RWPE1 (cell line): ENCODE measurements at regions not wholly inside any gene's neighbourhood (a gene's known extent, or its start where the extent isn't known, plus 50 kb on each side); places are given as distances from the start of the nearest gene placed in this dataset.
A peak's percentile ranks its signal among the peaks of the same experiment; 100 is the strongest.

Experiments
- CTCF ChIA-PET: fragments of 350-600 bp; sonication (Branson Sonifier 250); formaldehyde crosslinking; extraction: SDS; loops from one replicate; lab custom pipeline; 2021; lab: Yijun Ruan, JAX
- POLR2A ChIA-PET: fragments of 400-600 bp; formaldehyde crosslinking; extraction: SDS; loops from one replicate; lab custom pipeline; 2020; ENCODE audit warnings: antibody characterized with exemption; ENCODE audit not compliant: low non-redundant PET; lab: Yijun Ruan, JAX
- DNase-seq: peaks from one replicate; pipeline ENCODE4 v3.0.0; 2012; ENCODE audit warnings: low spot score
- H3K27ac ChIP-seq: fragments of 450-650 bp; 2 replicates; pipeline ENCODE4 v1.5.1; 2017
- TF ChIP-seq, protein P1 (sequence below): fragments of 450-650 bp; conservative IDR thresholded peaks from 2 replicates; pipeline ENCODE4 v1.5.1; 2017; ENCODE audit warnings: low read depth, mild to moderate bottlenecking

- H3K27ac ChIP-seq = no peak overlapping the region
- DNase-seq = peak; percentile 46
- TF ChIP-seq, protein P1, sequence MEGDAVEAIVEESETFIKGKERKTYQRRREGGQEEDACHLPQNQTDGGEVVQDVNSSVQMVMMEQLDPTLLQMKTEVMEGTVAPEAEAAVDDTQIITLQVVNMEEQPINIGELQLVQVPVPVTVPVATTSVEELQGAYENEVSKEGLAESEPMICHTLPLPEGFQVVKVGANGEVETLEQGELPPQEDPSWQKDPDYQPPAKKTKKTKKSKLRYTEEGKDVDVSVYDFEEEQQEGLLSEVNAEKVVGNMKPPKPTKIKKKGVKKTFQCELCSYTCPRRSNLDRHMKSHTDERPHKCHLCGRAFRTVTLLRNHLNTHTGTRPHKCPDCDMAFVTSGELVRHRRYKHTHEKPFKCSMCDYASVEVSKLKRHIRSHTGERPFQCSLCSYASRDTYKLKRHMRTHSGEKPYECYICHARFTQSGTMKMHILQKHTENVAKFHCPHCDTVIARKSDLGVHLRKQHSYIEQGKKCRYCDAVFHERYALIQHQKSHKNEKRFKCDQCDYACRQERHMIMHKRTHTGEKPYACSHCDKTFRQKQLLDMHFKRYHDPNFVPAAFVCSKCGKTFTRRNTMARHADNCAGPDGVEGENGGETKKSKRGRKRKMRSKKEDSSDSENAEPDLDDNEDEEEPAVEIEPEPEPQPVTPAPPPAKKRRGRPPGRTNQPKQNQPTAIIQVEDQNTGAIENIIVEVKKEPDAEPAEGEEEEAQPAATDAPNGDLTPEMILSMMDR = 0 out of 2 replicates have a peak, but pooled peaks have one; percentile 8
- CTCF ChIA-PET = interaction anchor here (0.6 kb wide), 1 partner anchor 361 kb away, joined by 3 read pairs; no protein-coding TSS in a partner anchor
- POLR2A ChIA-PET = no interaction called here
Observed at GRCh38 chr19:28705008-28705407, 507.9 kb downstream of the UQCRFS1 start.

GRCh38 chr19:28703400-28703956, 509.5 kb downstream of the UQCRFS1 start:
- TF ChIP-seq, protein P1 = no peak
- ChIA-PET POLR2A (no interaction called here), CTCF (no interaction called here)
- no peak overlapping the region for H3K27ac ChIP-seq
- no peak for DNase-seq

- no peak for DNase-seq
- H3K27ac ChIP-seq = no peak overlapping the region
- POLR2A ChIA-PET = no interaction called here
- TF ChIP-seq, protein P1 = no peak
- CTCF ChIA-PET = no interaction called here
Observed at GRCh38 chr19:28701491-28701890, 511.5 kb downstream of the UQCRFS1 start.

DNA sequence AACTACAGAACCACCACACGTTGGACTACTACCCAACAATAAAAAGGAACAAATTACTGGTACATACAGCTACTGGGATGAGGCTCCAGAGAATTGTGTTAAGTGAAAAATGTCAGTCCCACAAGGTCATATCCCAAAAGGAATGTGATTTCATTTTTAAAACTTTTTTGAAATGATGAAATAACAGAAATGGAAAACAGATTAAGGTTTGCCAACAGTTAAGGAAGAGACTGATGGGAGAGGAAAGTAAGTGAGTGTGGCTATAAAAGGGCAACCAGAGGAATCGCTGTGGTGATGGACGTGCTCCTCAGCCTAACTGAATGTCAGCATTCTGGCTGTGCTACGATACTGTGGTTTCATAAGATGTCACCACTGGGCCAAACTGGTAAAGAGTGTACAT, 512.8 kb downstream of the UQCRFS1 start:
- no peak overlapping the region for H3K27ac ChIP-seq
- no peak for DNase-seq
- ChIA-PET CTCF (no interaction called here), POLR2A (no interaction called here)
- TF ChIP-seq, protein P1 = no peak

- POLR2A ChIA-PET = no interaction called here
- H3K27ac ChIP-seq = no peak overlapping the region
- CTCF ChIA-PET = interaction anchor here (0.7 kb wide), 1 partner anchor 13 kb away, joined by 4 read pairs; no protein-coding TSS in a partner anchor
- TF ChIP-seq, protein P1 = no peak
- DNase-seq = no peak
Observed at GRCh38 chr19:28697308-28697707, 515.6 kb downstream of the UQCRFS1 start.

DNA sequence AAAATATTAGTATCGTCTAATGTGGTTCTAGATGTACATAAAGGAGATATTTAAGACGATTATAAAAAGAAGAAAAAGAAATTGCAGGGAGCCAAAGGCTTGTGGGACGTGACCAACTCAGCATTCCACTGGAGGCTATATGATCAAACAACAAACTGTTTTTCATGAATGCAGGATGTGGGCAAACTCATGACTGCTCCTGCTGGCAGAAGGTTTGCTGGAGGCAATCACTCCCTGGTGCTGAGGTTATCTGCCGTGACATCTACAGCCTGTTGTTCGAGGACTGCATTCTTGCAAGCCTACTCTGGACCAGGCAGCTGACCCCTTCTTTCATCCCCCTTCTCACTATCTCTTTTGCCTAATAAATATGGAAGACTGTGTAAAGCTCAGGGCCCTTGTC, 518.1 kb downstream of the UQCRFS1 start:
- TF ChIP-seq, protein P1 = no peak
- no peak overlapping the region for H3K27ac ChIP-seq
- ChIA-PET POLR2A (no interaction called here), CTCF (no interaction called here)
- no peak for DNase-seq
